Ovary (tissue), 7 donors: ENCODE measurements at regions not wholly inside any gene's neighbourhood (a gene's known extent, or its start where the extent isn't known, plus 50 kb on each side); places are given as distances from the start of the nearest gene placed in this dataset.

Source experiments
- DNase-seq, 5 donors: peaks; one replicate each; pipeline ENCODE4 v3.0.0-alpha.2; 2019 to 2020
- H3K27ac ChIP-seq, 2 donors: fragments of 200-600 bp; one replicate each; pipeline versions ENCODE4 v1.5.1 to v1.8.0; 2019 to 2022
- H3K27me3 ChIP-seq: fragments of 200-600 bp; one replicate; pipeline ENCODE4 v1.8.0; 2022
- H3K36me3 ChIP-seq: fragments of 200-600 bp; sonication (generic); one replicate; pipeline ENCODE4 v1.5.1; 2019
- H3K4me1 ChIP-seq: one replicate; pipeline ENCODE4 v1.8.1; 2013; ENCODE audit warnings: mild to moderate bottlenecking, moderate library complexity; ENCODE audit not compliant: insufficient read depth
- H3K4me3 ChIP-seq: fragments of 200-600 bp; sonication (generic); one replicate; pipeline ENCODE4 v1.5.1; 2017
- H3K9me3 ChIP-seq, 2 donors: fragments of 200-600 bp in 1 of 2; sonication (generic) in 1 of 2; one replicate each; pipeline versions ENCODE4 v1.5.1 to v1.8.1; 2013 to 2019; ENCODE audit warnings: mild to moderate bottlenecking in 1 of 2, moderate library complexity in 1 of 2
- CTCF ChIP-seq, 3 donors: fragments of 450-650 bp in 2 of 3; fragments of 200-600 bp in 1 of 3; IDR thresholded peaks; one replicate each; pipeline versions ENCODE4 v1.5.1 to v1.8.0; 2016 to 2022; ENCODE audit warnings: antibody characterized with exemption in 3 of 3, mild to moderate bottlenecking in 1 of 3
- EP300 ChIP-seq: sonication (generic); formaldehyde crosslinking; IDR thresholded peaks from one replicate; pipeline ENCODE4 v1.6.1; 2017; ENCODE audit warnings: antibody characterized with exemption
- POLR2A ChIP-seq: fragments of 450-650 bp; IDR thresholded peaks from one replicate; pipeline ENCODE4 v1.6.1; 2017; ENCODE audit warnings: antibody characterized with exemption, mild to moderate bottlenecking, moderate library complexity
- WGBS, 3 donors: extraction: QIAGEN DNeasy Blood & Tissue Kit in 1 of 3; methylation state at CpG; one replicate each; pipeline versions ENCODE4 v1.1.5 to v1.1.7; 2013 to 2017; 5-methylcytosine and 5-hydroxymethylcytosine counted together
- intact Hi-C, 4 donors: fragments of 100-400 bp; cut with DNase I; formaldehyde crosslinking; loops; one replicate each; pipeline versions ENCODE4 v1.11.0 to v1.15.1; 2022 to 2023
- donor health status: DM: no; HTN: no; CAD: no; lungs with moderate emphysema.
- donor health status: DM: no; HTN: no; CAD: no.
- donor health status: Bipolar disorder and iron deficiency.
- donor health status: DM: no; HTN: no; CAD: no.
- donor health status: DM: yes; HTN: yes; CAD: no.

GRCh38 chr2:161088658-161089350, 71.4 kb upstream of the TANK start:
- Histone ChIP-seq H3K27me3 (no peaks in the 10 kb centered on the region), H3K27ac (no peak overlapping the region), H3K36me3 (no peaks in the 10 kb centered on the region), H3K4me1 (no peaks in the 10 kb centered on the region), H3K9me3 (no peaks in the 10 kb centered on the region), H3K4me3 (no peak overlapping the region)
- WGBS, 3 donors, result 84 to 92% (median 88%) methylated on average over 4 of the region's 4 CpGs
- intact Hi-C loops, result no loop called here
- no peak for TF ChIP-seq POLR2A
- TF ChIP-seq CTCF (IDR thresholded peaks at IDR 0.05), result no peak
- TF ChIP-seq EP300, result no peak
- no peak for DNase-seq

- intact Hi-C loops, result no loop called here
- Histone ChIP-seq H3K27ac (no peak overlapping the region), H3K4me1 (no peaks in the 10 kb centered on the region), H3K27me3 (no peaks in the 10 kb centered on the region), H3K36me3 (no peaks in the 10 kb centered on the region), H3K4me3 (no peak overlapping the region), H3K9me3 (no peaks in the 10 kb centered on the region)
- 63 to 81% (median 81%) methylated on average over 5 of the region's 5 CpGs for WGBS, 3 donors
- TF ChIP-seq CTCF (IDR thresholded peaks at IDR 0.05) (no peak), EP300 (no peak), POLR2A (no peak)
- no peak for DNase-seq
These were observed 69.8 kb upstream of the TANK start for GRCh38 chr2:161090411-161090810.

- H3K4me3 ChIP-seq, result no peak overlapping the region
- intact Hi-C loops, result no loop called here
- TF ChIP-seq EP300 (no peak), POLR2A (no peak), CTCF (IDR thresholded peaks at IDR 0.05) (no peak)
- no peak for DNase-seq
- H3K4me1 ChIP-seq, result peaks cover 2% of the 10 kb centered on the region
- 90 to 93% (median 91%) methylated on average over 3 of the region's 3 CpGs for WGBS, 3 donors
- H3K27me3 ChIP-seq, result no peaks in the 10 kb centered on the region
- no peak overlapping the region for H3K27ac ChIP-seq
- H3K9me3 ChIP-seq, result no peaks in the 10 kb centered on the region
- H3K36me3 ChIP-seq, result no peaks in the 10 kb centered on the region
These were observed 64.9 kb upstream of the TANK start for GRCh38 chr2:161095314-161095713.

GRCh38 chr2:161096336-161096735, 63.9 kb upstream of the TANK start:
- Histone ChIP-seq H3K27me3 (no peaks in the 10 kb centered on the region), H3K36me3 (no peaks in the 10 kb centered on the region), H3K4me3 (no peak overlapping the region), H3K9me3 (no peaks in the 10 kb centered on the region), H3K4me1 (peaks cover 2% of the 10 kb centered on the region), H3K27ac (no peak overlapping the region)
- no peak for DNase-seq
- WGBS, 3 donors, result 11 to 18% (median 12%) methylated on average over 2 of the region's 2 CpGs
- intact Hi-C loops, result no loop called here
- TF ChIP-seq POLR2A (no peak), CTCF (IDR thresholded peaks at IDR 0.05) (no peak), EP300 (no peak)
